HEK293 (cell line): ENCODE measurements at regions not wholly inside any gene's neighbourhood (a gene's known extent, or its start where the extent isn't known, plus 50 kb on each side); places are given as distances from the start of the nearest gene placed in this dataset.

Source experiments
- CTCF ChIA-PET: fragments of 350-600 bp; formaldehyde crosslinking; extraction: SDS; loops from one replicate; lab custom pipeline; 2021; ENCODE audit warnings: antibody characterized with exemption; lab: Yijun Ruan, JAX
- POLR2A ChIA-PET: fragments of 300-600 bp; formaldehyde crosslinking; extraction: SDS; loops from one replicate; lab custom pipeline; 2020; ENCODE audit warnings: antibody characterized with exemption, inconsistent platforms; lab: Yijun Ruan, JAX
- H3K27ac ChIP-seq: fragments of 200-500 bp; sonication (Bioruptor generic); 2 replicates; pipeline ENCODE4 v1.5.1; 2014; ENCODE audit warnings: low read depth, low read length, control low read depth, inconsistent platforms; ENCODE audit errors: extremely low read depth
- H3K36me3 ChIP-seq, 2 experiments: fragments of 200-500 bp in 1 of 2; sonication (Bioruptor generic) in 1 of 2; 1 replicate in 1 of 2; 2 replicates in 1 of 2; pipeline ENCODE4 v1.5.1; 2014 to 2017; ENCODE audit warnings: inconsistent platforms in 2 of 2, low read length in 2 of 2; ENCODE audit not compliant: control insufficient read depth in 2 of 2, insufficient read depth in 1 of 2
- H3K4me1 ChIP-seq: fragments of 200-500 bp; sonication (Bioruptor generic); 2 replicates; pipeline ENCODE4 v1.5.1; 2014; ENCODE audit warnings: mild to moderate bottlenecking, low read length, inconsistent platforms; ENCODE audit not compliant: control insufficient read depth, insufficient read depth
- H3K4me3 ChIP-seq: 2 replicates; pipeline ENCODE4 v1.5.1; 2011; ENCODE audit warnings: low read depth, mild to moderate bottlenecking, control low read depth, low read length, moderate library complexity
- H3K9me3 ChIP-seq: fragments of 200-500 bp; sonication (Bioruptor generic); 2 replicates; pipeline ENCODE4 v1.5.1; 2014; ENCODE audit warnings: low read depth, low read length, inconsistent platforms; ENCODE audit not compliant: control insufficient read depth, insufficient read depth
- KLF7 ChIP-seq: fragments of 450-650 bp; formaldehyde crosslinking; IDR thresholded peaks from 2 replicates; pipeline ENCODE4 v1.5.1; 2016; ENCODE audit warnings: missing biosample characterization, missing genetic modification characterization, borderline replicate concordance
- KLF9 ChIP-seq: fragments of 450-650 bp; formaldehyde crosslinking; IDR thresholded peaks from 2 replicates; pipeline ENCODE4 v1.5.1; 2016; ENCODE audit warnings: missing biosample characterization, missing genetic modification characterization, low read depth
- MYNN ChIP-seq: fragments of 450-650 bp; formaldehyde crosslinking; IDR thresholded peaks from 2 replicates; pipeline ENCODE4 v1.5.1; 2016; ENCODE audit warnings: missing biosample characterization, missing genetic modification characterization, borderline replicate concordance
- SETDB1 ChIP-seq: IDR thresholded peaks from one replicate; pipeline ENCODE4 v1.6.1; 2017; ENCODE audit warnings: mild to moderate bottlenecking, low read length, moderate library complexity, mixed read lengths; ENCODE audit not compliant: insufficient read length
- TCF7L2 ChIP-seq: IDR thresholded peaks from 2 replicates; pipeline ENCODE4 v1.6.1; 2011; ENCODE audit warnings: low read depth, mild to moderate bottlenecking, inconsistent platforms, low read length, moderate library complexity, borderline replicate concordance
- ZBTB48 ChIP-seq: fragments of 450-650 bp; formaldehyde crosslinking; IDR thresholded peaks from 2 replicates; pipeline ENCODE4 v1.5.1; 2016; ENCODE audit warnings: missing biosample characterization, missing genetic modification characterization
- ZBTB7A ChIP-seq: fragments of 450-650 bp; formaldehyde crosslinking; IDR thresholded peaks from 2 replicates; pipeline ENCODE4 v1.5.1; 2016; ENCODE audit warnings: low read depth, missing biosample characterization, missing genetic modification characterization
- ZNF112 ChIP-seq: fragments of 450-650 bp; formaldehyde crosslinking; IDR thresholded peaks from 2 replicates; pipeline ENCODE4 v1.5.0; 2017; ENCODE audit warnings: missing biosample characterization, missing genetic modification characterization
- ZNF140 ChIP-seq: fragments of 450-650 bp; formaldehyde crosslinking; IDR thresholded peaks from 2 replicates; pipeline ENCODE4 v1.5.1; 2016; ENCODE audit warnings: missing biosample characterization, missing genetic modification characterization
- ZNF274 ChIP-seq, 2 experiments: fragments of 200-500 bp in 1 of 2; fragments of 450-650 bp in 1 of 2; sonication (Bioruptor generic) in 1 of 2; formaldehyde crosslinking in 1 of 2; IDR thresholded peaks; 2 replicates each; pipeline versions ENCODE4 v1.5.1 to v1.6.1; 2014 to 2016; ENCODE audit warnings: borderline replicate concordance in 1 of 2, inconsistent platforms in 1 of 2, low read length in 1 of 2, missing biosample characterization in 1 of 2, missing genetic modification characterization in 1 of 2
- ZNF324 ChIP-seq: fragments of 450-650 bp; formaldehyde crosslinking; IDR thresholded peaks from 2 replicates; pipeline ENCODE4 v1.5.1; 2016; ENCODE audit warnings: missing biosample characterization, missing genetic modification characterization
- ZNF354C ChIP-seq: fragments of 450-650 bp; formaldehyde crosslinking; IDR thresholded peaks from 2 replicates; pipeline ENCODE4 v1.5.1; 2016; ENCODE audit warnings: missing biosample characterization, missing genetic modification characterization, low read depth, borderline replicate concordance
- ZNF433 ChIP-seq: fragments of 450-650 bp; formaldehyde crosslinking; IDR thresholded peaks from 2 replicates; pipeline ENCODE4 v1.5.1; 2016; ENCODE audit warnings: missing biosample characterization, missing genetic modification characterization, low read depth
- ZNF48 ChIP-seq: fragments of 450-650 bp; formaldehyde crosslinking; IDR thresholded peaks from 2 replicates; pipeline ENCODE4 v1.5.1; 2016; ENCODE audit warnings: missing biosample characterization, missing genetic modification characterization
- ZNF561 ChIP-seq: fragments of 450-650 bp; IDR thresholded peaks from 2 replicates; pipeline ENCODE4 v1.5.1; 2018; ENCODE audit warnings: missing biosample characterization, missing genetic modification characterization, borderline replicate concordance
- ZNF600 ChIP-seq: fragments of 450-650 bp; formaldehyde crosslinking; IDR thresholded peaks from 2 replicates; pipeline ENCODE4 v1.5.1; 2016; ENCODE audit warnings: missing biosample characterization, missing genetic modification characterization
- ZNF624 ChIP-seq: fragments of 450-650 bp; formaldehyde crosslinking; IDR thresholded peaks from 2 replicates; pipeline ENCODE4 v1.5.1; 2017; ENCODE audit warnings: missing biosample characterization, missing genetic modification characterization
- ZNF654 ChIP-seq: fragments of 450-650 bp; formaldehyde crosslinking; IDR thresholded peaks from 2 replicates; pipeline ENCODE4 v1.5.1; 2016; ENCODE audit warnings: low read depth, missing biosample characterization, missing genetic modification characterization
- TF ChIP-seq, protein P1 (sequence below): fragments of 450-650 bp; formaldehyde crosslinking; IDR thresholded peaks from 2 replicates; pipeline ENCODE4 v1.5.1; 2016; ENCODE audit warnings: missing biosample characterization, missing genetic modification characterization
- TF ChIP-seq, protein P2 (sequence below): fragments of 450-650 bp; formaldehyde crosslinking; IDR thresholded peaks from 2 replicates; pipeline ENCODE4 v1.5.1; 2016; ENCODE audit warnings: missing biosample characterization, missing genetic modification characterization, borderline replicate concordance
- TF ChIP-seq, protein P3 (sequence below): fragments of 450-650 bp; formaldehyde crosslinking; IDR thresholded peaks from 2 replicates; pipeline ENCODE4 v1.5.1; 2016; ENCODE audit warnings: missing biosample characterization, missing genetic modification characterization
- TF ChIP-seq, protein P4 (sequence below): fragments of 450-650 bp; formaldehyde crosslinking; IDR thresholded peaks from 2 replicates; pipeline ENCODE4 v1.5.1; 2017; ENCODE audit warnings: missing biosample characterization, missing genetic modification characterization
- TF ChIP-seq, protein P5 (sequence below): fragments of 450-650 bp; formaldehyde crosslinking; IDR thresholded peaks from 2 replicates; pipeline ENCODE4 v1.5.1; 2016; ENCODE audit warnings: missing biosample characterization, missing genetic modification characterization

DNA sequence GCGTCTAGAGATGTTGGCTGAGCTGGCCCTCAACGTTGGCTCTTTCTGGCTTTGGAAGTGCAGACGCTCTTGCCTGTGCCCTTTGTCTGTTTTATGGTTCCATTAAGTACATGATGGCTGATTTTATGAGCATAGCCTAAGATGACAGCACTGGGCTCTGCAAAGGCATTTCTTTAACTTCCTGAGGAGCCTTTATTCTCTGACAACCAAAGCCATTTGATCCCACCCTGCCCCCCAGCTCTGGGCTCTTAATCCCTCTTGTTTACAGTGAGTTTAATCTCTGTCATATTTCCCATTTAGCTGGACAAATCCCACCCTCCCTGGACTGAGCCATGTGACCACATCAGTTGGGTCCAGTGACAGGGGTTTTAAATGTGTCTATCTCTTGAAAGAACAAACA, 195.9 kb downstream of the ACKR3 start:
- H3K4me1 ChIP-seq: 0 out of 2 replicates have a peak, but pooled peaks cover 3% of the 10 kb centered on the region
- no peaks in the 10 kb centered on the region for H3K9me3 ChIP-seq
- TF ChIP-seq TCF7L2 (0 out of 2 replicates have a peak, but pooled peaks have one; percentile 50), ZNF48 (tag by site-specific recombination) (no peak), ZNF112 (tag by site-specific recombination) (no peak), MYNN (no peak), KLF9 (tag by site-specific recombination) (no peak), ZNF600 (no peak)
- ChIA-PET POLR2A (no interaction called here), CTCF (no interaction called here)
- no peaks in the 10 kb centered on the region for H3K36me3 ChIP-seq
- H3K4me3 ChIP-seq: no peak overlapping the region
- no peak overlapping the region for H3K27ac ChIP-seq

DNA sequence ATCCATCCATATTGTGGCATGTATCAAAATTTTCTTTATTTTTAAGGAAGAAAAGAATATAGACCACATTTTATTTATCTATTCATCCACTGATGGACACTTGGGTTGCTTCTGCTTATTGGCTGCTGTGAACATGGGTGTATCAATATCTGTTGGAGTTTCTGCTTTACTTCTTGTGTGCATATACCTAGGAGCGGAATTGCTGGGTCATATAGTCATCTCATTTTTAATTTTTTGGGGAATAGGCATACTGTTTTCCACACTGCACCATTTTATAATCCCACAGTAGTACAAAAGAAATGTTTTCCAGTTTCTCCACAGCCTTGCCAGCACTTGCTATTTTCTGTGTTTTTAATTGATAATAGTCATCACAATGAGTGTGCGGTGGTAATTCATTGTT, 197.2 kb downstream of the ACKR3 start:
- ChIA-PET POLR2A (no interaction called here), CTCF (no interaction called here)
- TF ChIP-seq ZNF140 (tag by site-specific recombination) (peak; percentile 94), ZBTB7A (tag by site-specific recombination) (no peak), SETDB1 (peak; percentile 58)
- TF ChIP-seq, protein P1, sequence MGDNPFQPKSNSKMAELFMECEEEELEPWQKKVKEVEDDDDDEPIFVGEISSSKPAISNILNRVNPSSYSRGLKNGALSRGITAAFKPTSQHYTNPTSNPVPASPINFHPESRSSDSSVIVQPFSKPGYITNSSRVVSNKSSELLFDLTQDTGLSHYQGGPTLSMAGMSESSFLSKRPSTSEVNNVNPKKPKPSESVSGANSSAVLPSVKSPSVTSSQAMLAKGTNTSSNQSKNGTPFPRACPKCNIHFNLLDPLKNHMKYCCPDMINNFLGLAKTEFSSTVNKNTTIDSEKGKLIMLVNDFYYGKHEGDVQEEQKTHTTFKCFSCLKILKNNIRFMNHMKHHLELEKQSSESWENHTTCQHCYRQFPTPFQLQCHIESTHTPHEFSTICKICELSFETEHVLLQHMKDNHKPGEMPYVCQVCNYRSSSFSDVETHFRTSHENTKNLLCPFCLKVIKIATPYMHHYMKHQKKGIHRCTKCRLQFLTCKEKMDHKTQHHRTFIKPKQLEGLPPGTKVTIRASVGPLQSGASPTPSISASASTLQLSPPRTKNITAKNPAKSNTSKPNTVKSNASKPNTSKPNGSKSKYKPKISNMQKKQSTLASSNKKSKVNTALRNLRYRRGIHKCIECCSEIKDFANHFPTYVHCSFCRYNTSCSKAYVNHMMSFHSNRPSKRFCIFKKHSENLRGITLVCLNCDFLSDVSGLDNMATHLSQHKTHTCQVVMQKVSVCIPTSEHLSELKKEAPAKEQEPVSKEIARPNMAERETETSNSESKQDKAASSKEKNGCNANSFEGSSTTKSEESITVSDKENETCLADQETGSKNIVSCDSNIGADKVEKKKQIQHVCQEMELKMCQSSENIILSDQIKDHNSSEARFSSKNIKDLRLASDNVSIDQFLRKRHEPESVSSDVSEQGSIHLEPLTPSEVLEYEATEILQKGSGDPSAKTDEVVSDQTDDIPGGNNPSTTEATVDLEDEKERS (tag by site-specific recombination): no peak
- Histone ChIP-seq H3K36me3 (no peaks in the 10 kb centered on the region), H3K4me1 (0 out of 2 replicates have a peak, but pooled peaks cover 3% of the 10 kb centered on the region), H3K4me3 (no peak overlapping the region), H3K27ac (no peak overlapping the region), H3K9me3 (no peaks in the 10 kb centered on the region)

DNA sequence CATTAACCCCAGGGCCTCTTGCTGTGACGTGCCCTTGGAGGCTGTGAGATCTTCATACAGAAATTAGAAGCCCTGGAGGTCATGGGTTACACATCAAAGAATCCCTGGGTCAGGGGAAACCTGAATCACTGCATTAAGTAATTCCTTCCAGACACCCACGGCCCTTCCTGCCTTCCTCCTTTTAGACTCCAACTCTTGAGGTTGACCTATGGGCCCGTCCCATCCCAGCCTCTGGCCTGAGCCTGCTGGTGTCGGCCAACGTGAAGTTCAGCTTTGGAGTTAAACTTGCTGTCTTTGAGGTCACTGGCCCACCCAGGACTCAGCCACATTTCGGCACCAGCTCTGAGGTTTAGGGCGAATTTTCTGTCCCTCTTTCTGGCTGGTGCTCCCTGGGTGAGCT, 198.3 kb downstream of the ACKR3 start:
- ChIA-PET CTCF (no interaction called here), POLR2A (no interaction called here)
- Histone ChIP-seq H3K4me1 (0 out of 2 replicates have a peak, but pooled peaks cover 3% of the 10 kb centered on the region), H3K27ac (no peak overlapping the region), H3K4me3 (no peak overlapping the region), H3K9me3 (no peaks in the 10 kb centered on the region), H3K36me3 (no peaks in the 10 kb centered on the region)
- TF ChIP-seq KLF7 (tag by site-specific recombination) (no peak), ZNF433 (tag by site-specific recombination) (no peak), ZNF274 (IDR thresholded peaks at IDR 0.05; ENCODE audit: low read length) (no peak), ZNF274 (tag by site-specific recombination; IDR thresholded peaks at IDR 0.05; ENCODE audit: borderline replicate concordance) (no peak), ZNF354C (no peak), ZBTB48 (tag by site-specific recombination) (no peak), ZNF561 (tag by site-specific recombination) (no peak), ZNF324 (no peak), ZNF654 (tag by site-specific recombination) (no peak), ZNF624 (tag by site-specific recombination) (no peak)
- TF ChIP-seq, protein P2, sequence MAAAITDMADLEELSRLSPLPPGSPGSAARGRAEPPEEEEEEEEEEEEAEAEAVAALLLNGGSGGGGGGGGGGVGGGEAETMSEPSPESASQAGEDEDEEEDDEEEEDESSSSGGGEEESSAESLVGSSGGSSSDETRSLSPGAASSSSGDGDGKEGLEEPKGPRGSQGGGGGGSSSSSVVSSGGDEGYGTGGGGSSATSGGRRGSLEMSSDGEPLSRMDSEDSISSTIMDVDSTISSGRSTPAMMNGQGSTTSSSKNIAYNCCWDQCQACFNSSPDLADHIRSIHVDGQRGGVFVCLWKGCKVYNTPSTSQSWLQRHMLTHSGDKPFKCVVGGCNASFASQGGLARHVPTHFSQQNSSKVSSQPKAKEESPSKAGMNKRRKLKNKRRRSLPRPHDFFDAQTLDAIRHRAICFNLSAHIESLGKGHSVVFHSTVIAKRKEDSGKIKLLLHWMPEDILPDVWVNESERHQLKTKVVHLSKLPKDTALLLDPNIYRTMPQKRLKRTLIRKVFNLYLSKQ (tag by site-specific recombination): no peak
- TF ChIP-seq, protein P3, sequence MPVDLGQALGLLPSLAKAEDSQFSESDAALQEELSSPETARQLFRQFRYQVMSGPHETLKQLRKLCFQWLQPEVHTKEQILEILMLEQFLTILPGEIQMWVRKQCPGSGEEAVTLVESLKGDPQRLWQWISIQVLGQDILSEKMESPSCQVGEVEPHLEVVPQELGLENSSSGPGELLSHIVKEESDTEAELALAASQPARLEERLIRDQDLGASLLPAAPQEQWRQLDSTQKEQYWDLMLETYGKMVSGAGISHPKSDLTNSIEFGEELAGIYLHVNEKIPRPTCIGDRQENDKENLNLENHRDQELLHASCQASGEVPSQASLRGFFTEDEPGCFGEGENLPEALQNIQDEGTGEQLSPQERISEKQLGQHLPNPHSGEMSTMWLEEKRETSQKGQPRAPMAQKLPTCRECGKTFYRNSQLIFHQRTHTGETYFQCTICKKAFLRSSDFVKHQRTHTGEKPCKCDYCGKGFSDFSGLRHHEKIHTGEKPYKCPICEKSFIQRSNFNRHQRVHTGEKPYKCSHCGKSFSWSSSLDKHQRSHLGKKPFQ (tag by site-specific recombination): no peak
- TF ChIP-seq, protein P4, sequence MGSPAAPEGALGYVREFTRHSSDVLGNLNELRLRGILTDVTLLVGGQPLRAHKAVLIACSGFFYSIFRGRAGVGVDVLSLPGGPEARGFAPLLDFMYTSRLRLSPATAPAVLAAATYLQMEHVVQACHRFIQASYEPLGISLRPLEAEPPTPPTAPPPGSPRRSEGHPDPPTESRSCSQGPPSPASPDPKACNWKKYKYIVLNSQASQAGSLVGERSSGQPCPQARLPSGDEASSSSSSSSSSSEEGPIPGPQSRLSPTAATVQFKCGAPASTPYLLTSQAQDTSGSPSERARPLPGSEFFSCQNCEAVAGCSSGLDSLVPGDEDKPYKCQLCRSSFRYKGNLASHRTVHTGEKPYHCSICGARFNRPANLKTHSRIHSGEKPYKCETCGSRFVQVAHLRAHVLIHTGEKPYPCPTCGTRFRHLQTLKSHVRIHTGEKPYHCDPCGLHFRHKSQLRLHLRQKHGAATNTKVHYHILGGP (tag by site-specific recombination): no peak
- TF ChIP-seq, protein P5, sequence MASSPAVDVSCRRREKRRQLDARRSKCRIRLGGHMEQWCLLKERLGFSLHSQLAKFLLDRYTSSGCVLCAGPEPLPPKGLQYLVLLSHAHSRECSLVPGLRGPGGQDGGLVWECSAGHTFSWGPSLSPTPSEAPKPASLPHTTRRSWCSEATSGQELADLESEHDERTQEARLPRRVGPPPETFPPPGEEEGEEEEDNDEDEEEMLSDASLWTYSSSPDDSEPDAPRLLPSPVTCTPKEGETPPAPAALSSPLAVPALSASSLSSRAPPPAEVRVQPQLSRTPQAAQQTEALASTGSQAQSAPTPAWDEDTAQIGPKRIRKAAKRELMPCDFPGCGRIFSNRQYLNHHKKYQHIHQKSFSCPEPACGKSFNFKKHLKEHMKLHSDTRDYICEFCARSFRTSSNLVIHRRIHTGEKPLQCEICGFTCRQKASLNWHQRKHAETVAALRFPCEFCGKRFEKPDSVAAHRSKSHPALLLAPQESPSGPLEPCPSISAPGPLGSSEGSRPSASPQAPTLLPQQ (tag by site-specific recombination): no peak
